ENCODE measurements at regions not wholly inside any gene's neighbourhood (a gene's known extent, or its start where the extent isn't known, plus 50 kb on each side); places are given as distances from the start of the nearest gene placed in this dataset.

GRCh38 chr5:165157219-165157618 lies 1651.8 kb downstream of the MAT2B start:
- Histone ChIP-seq H3K36me3 (replicated peaks; ENCODE audit: insufficient read depth, low read depth) (no peaks in the 10 kb centered on the region), H3K9me3 (ENCODE audit: low read depth) (no peaks in the 10 kb centered on the region), H3K27me3 (no peaks in the 10 kb centered on the region), H2AFZ (no peak overlapping the region), H3K9me2 (replicated peaks; ENCODE audit: insufficient read depth) (no peaks in the 10 kb centered on the region), H3K79me2 (no peaks in the 10 kb centered on the region), H3K4me3 (no peak overlapping the region), H3K4me2 (no peak overlapping the region), H4K20me1 (ENCODE audit: insufficient read depth, poor library complexity, severe bottlenecking) (no peaks in the 10 kb centered on the region), H3K4me1 (ENCODE audit: insufficient read depth) (no peaks in the 10 kb centered on the region), H3K27ac (no peak overlapping the region)
- TF ChIP-seq EZH2 (IDR thresholded peaks at IDR 0.05; ENCODE audit: borderline replicate concordance) = no peak
- no peak for TF ChIP-seq CTCF (IDR thresholded peaks at IDR 0.05; ENCODE audit: poor library complexity)
- TF ChIP-seq EZH2phosphoT487 (IDR thresholded peaks at IDR 0.05; ENCODE audit: low read depth, severe bottlenecking, unreplicated experiment) = no peak
- no peak for DNase-seq (ENCODE audit: low spot score)
- 89% methylated on average over 1 of the region's 1 CpG for WGBS (ENCODE audit: low lambda C conversion rate, missing lambda C conversion rate)

GRCh38 chr5:165161204-165161603 lies 1655.8 kb downstream of the MAT2B start:
- TF ChIP-seq CTCF (IDR thresholded peaks at IDR 0.05; ENCODE audit: poor library complexity) (no peak), EZH2phosphoT487 (IDR thresholded peaks at IDR 0.05; ENCODE audit: low read depth, severe bottlenecking, unreplicated experiment) (no peak)
- H3K36me3 ChIP-seq (replicated peaks; ENCODE audit: insufficient read depth, low read depth) = no peaks in the 10 kb centered on the region
- no peak overlapping the region for H2AFZ ChIP-seq
- no peak overlapping the region for H3K4me2 ChIP-seq
- no peaks in the 10 kb centered on the region for H3K9me3 ChIP-seq (ENCODE audit: low read depth)
- H3K27ac ChIP-seq = no peak overlapping the region
- no peaks in the 10 kb centered on the region for H3K9me2 ChIP-seq (replicated peaks; ENCODE audit: insufficient read depth)
- no peaks in the 10 kb centered on the region for H3K27me3 ChIP-seq
- H3K4me3 ChIP-seq = no peak overlapping the region
- WGBS (ENCODE audit: low lambda C conversion rate, missing lambda C conversion rate) = 86% methylated on average over 6 of the region's 6 CpGs
- H3K79me2 ChIP-seq = no peaks in the 10 kb centered on the region
- H4K20me1 ChIP-seq (ENCODE audit: insufficient read depth, poor library complexity, severe bottlenecking) = no peaks in the 10 kb centered on the region
- no peaks in the 10 kb centered on the region for H3K4me1 ChIP-seq (ENCODE audit: insufficient read depth)
- no peak for DNase-seq (ENCODE audit: low spot score)

DNA sequence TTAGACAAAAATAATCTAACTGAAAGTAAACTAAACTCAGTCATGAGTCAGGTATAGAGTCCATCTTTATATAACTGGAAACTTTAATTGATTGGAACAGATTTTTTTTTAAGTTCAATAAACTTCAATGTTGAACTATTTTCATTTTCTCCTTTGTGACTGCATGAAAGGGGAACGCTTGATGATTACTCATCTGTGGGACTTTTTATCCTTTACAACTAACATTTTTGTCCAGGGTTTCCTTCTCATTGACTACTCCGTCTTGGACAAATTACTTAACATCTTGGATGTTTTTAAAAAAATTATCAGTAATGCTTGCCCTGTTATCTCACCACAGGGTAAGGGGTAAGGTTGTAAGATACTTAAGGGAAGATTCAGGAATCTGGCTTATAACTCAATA lies 1658.4 kb downstream of the MAT2B start:
- 65% methylated on average over 2 of the region's 2 CpGs for WGBS (ENCODE audit: low lambda C conversion rate, missing lambda C conversion rate)

More for the DNA sequence above, 1658.4 kb downstream of the MAT2B start:
- H4K20me1 ChIP-seq (ENCODE audit: insufficient read depth, poor library complexity, severe bottlenecking) = no peaks in the 10 kb centered on the region
- no peak overlapping the region for H3K4me3 ChIP-seq
- no peak for DNase-seq (ENCODE audit: low spot score)
- H3K4me2 ChIP-seq = no peak overlapping the region
- H3K36me3 ChIP-seq (replicated peaks; ENCODE audit: insufficient read depth, low read depth) = no peaks in the 10 kb centered on the region
- no peaks in the 10 kb centered on the region for H3K9me2 ChIP-seq (replicated peaks; ENCODE audit: insufficient read depth)
- H3K27ac ChIP-seq = no peak overlapping the region
- H3K9me3 ChIP-seq (ENCODE audit: low read depth) = no peaks in the 10 kb centered on the region
- no peaks in the 10 kb centered on the region for H3K4me1 ChIP-seq (ENCODE audit: insufficient read depth)
- TF ChIP-seq EZH2 (IDR thresholded peaks at IDR 0.05; ENCODE audit: borderline replicate concordance) = no peak
- no peak for TF ChIP-seq EZH2phosphoT487 (IDR thresholded peaks at IDR 0.05; ENCODE audit: low read depth, severe bottlenecking, unreplicated experiment)
- TF ChIP-seq CTCF (IDR thresholded peaks at IDR 0.05; ENCODE audit: poor library complexity) = no peak
- H3K79me2 ChIP-seq = no peaks in the 10 kb centered on the region
- H2AFZ ChIP-seq = no peak overlapping the region
- no peaks in the 10 kb centered on the region for H3K27me3 ChIP-seq

Data from hepatocyte (in vitro differentiated cells).